Skeletal muscle satellite cell (primary cell): ENCODE measurements at regions not wholly inside any gene's neighbourhood (a gene's known extent, or its start where the extent isn't known, plus 50 kb on each side); places are given as distances from the start of the nearest gene placed in this dataset.
A peak's percentile ranks its signal among the peaks of the same experiment; 100 is the strongest.

Source experiments
- H3K27me3 ChIP-seq: 2 replicates; pipeline ENCODE4 v1.7.0; 2013; ENCODE audit warnings: low read length; ENCODE audit not compliant: control insufficient read depth, insufficient read depth
- H3K36me3 ChIP-seq: 2 replicates; pipeline ENCODE4 v1.7.0; 2013; ENCODE audit warnings: mild to moderate bottlenecking, control low read depth, low read length; ENCODE audit not compliant: insufficient read depth
- H3K4me1 ChIP-seq: 2 replicates; pipeline ENCODE4 v1.7.0; 2013; ENCODE audit warnings: low read length; ENCODE audit not compliant: control insufficient read depth, insufficient read depth
- H3K4me2 ChIP-seq: 2 replicates; pipeline ENCODE4 v1.7.0; 2013; ENCODE audit warnings: mild to moderate bottlenecking, low read length
- H3K4me3 ChIP-seq: 2 replicates; pipeline ENCODE4 v1.7.0; 2013; ENCODE audit warnings: low read length
- H3K9ac ChIP-seq: 2 replicates; pipeline ENCODE4 v1.7.0; 2013; ENCODE audit warnings: mild to moderate bottlenecking, low read depth, low read length, moderate library complexity
- H3K9me3 ChIP-seq: replicated peaks from 2 replicates; pipeline ENCODE4 v1.7.0; 2013; ENCODE audit warnings: mild to moderate bottlenecking, control low read depth, low read length

- no peak overlapping the region for H3K4me2 ChIP-seq
Observed at GRCh38 chr10:33524966-33525365, 190.5 kb upstream of the NRP1 start.

GRCh38 chr10:33524041-33524440 is 189.6 kb upstream of the NRP1 start:
- Histone ChIP-seq H3K4me1 (peaks cover 3% of the 10 kb centered on the region), H3K4me3 (no peak overlapping the region), H3K9ac (no peak overlapping the region), H3K27me3 (peaks cover 1% of the 10 kb centered on the region), H3K9me3 (no peaks in the 10 kb centered on the region), H3K36me3 (no peaks in the 10 kb centered on the region), H3K4me2 (no peak overlapping the region)

More at GRCh38 chr10:33524966-33525365, 190.5 kb upstream of the NRP1 start:
- no peaks in the 10 kb centered on the region for H3K36me3 ChIP-seq
- no peak overlapping the region for H3K9ac ChIP-seq
- H3K4me3 ChIP-seq, result no peak overlapping the region
- no peaks in the 10 kb centered on the region for H3K9me3 ChIP-seq
- no peaks in the 10 kb centered on the region for H3K27me3 ChIP-seq
- H3K4me1 ChIP-seq, result peaks cover 3% of the 10 kb centered on the region

- no peaks in the 10 kb centered on the region for H3K9me3 ChIP-seq
- peaks cover 3% of the 10 kb centered on the region for H3K4me1 ChIP-seq
- H3K4me3 ChIP-seq, result no peak overlapping the region
- no peak overlapping the region for H3K9ac ChIP-seq
- H3K27me3 ChIP-seq, result peaks cover 3% of the 10 kb centered on the region
- H3K4me2 ChIP-seq, result no peak overlapping the region
- no peaks in the 10 kb centered on the region for H3K36me3 ChIP-seq
Observed at GRCh38 chr10:33523236-33523792, 188.8 kb upstream of the NRP1 start.

GRCh38 chr10:33521904-33522303 is 187.4 kb upstream of the NRP1 start:
- Histone ChIP-seq H3K36me3 (no peaks in the 10 kb centered on the region), H3K4me2 (no peak overlapping the region), H3K4me3 (no peak overlapping the region), H3K4me1 (peaks cover 3% of the 10 kb centered on the region), H3K9ac (no peak overlapping the region), H3K9me3 (no peaks in the 10 kb centered on the region), H3K27me3 (peaks cover 3% of the 10 kb centered on the region)

GRCh38 chr10:33521062-33521461 is 186.6 kb upstream of the NRP1 start:
- H3K9ac ChIP-seq, result no peak overlapping the region
- no peaks in the 10 kb centered on the region for H3K36me3 ChIP-seq
- no peak overlapping the region for H3K4me3 ChIP-seq
- no peaks in the 10 kb centered on the region for H3K9me3 ChIP-seq
- peaks cover 3% of the 10 kb centered on the region for H3K27me3 ChIP-seq
- H3K4me1 ChIP-seq, result peaks cover 3% of the 10 kb centered on the region
- no peak overlapping the region for H3K4me2 ChIP-seq

GRCh38 chr10:33520223-33520622 is 185.8 kb upstream of the NRP1 start:
- Histone ChIP-seq H3K4me2 (no peak overlapping the region), H3K9ac (no peak overlapping the region), H3K4me3 (no peak overlapping the region), H3K36me3 (no peaks in the 10 kb centered on the region), H3K27me3 (peaks cover 3% of the 10 kb centered on the region), H3K9me3 (no peaks in the 10 kb centered on the region), H3K4me1 (peaks cover 3% of the 10 kb centered on the region)

- no peak overlapping the region for H3K4me3 ChIP-seq
- no peak overlapping the region for H3K9ac ChIP-seq
- H3K36me3 ChIP-seq, result no peaks in the 10 kb centered on the region
- no peak overlapping the region for H3K4me2 ChIP-seq
- H3K9me3 ChIP-seq, result no peaks in the 10 kb centered on the region
- H3K27me3 ChIP-seq, result peaks cover 3% of the 10 kb centered on the region
- peaks cover 3% of the 10 kb centered on the region for H3K4me1 ChIP-seq
Observed at GRCh38 chr10:33519130-33519860, 184.8 kb upstream of the NRP1 start.

- Histone ChIP-seq H3K9me3 (no peaks in the 10 kb centered on the region), H3K4me1 (peaks cover 9% of the 10 kb centered on the region), H3K9ac (no peak overlapping the region), H3K27me3 (no peaks in the 10 kb centered on the region), H3K36me3 (no peaks in the 10 kb centered on the region), H3K4me3 (no peak overlapping the region), H3K4me2 (no peak overlapping the region)
Observed at GRCh38 chr10:33510206-33510605, 175.7 kb upstream of the NRP1 start.

- no peaks in the 10 kb centered on the region for H3K9me3 ChIP-seq
- H3K4me1 ChIP-seq, result peaks cover 9% of the 10 kb centered on the region
- H3K4me3 ChIP-seq, result no peak overlapping the region
- peak overlapping the region; percentile 20 for H3K4me2 ChIP-seq
- no peaks in the 10 kb centered on the region for H3K27me3 ChIP-seq
- H3K9ac ChIP-seq, result no peak overlapping the region
- H3K36me3 ChIP-seq, result no peaks in the 10 kb centered on the region
Observed at GRCh38 chr10:33509231-33509831, 174.9 kb upstream of the NRP1 start.

GRCh38 chr10:33507662-33508425 is 173.4 kb upstream of the NRP1 start:
- Histone ChIP-seq H3K4me3 (no peak overlapping the region), H3K4me1 (peaks cover 9% of the 10 kb centered on the region), H3K4me2 (no peak overlapping the region), H3K9me3 (no peaks in the 10 kb centered on the region), H3K9ac (no peak overlapping the region), H3K36me3 (no peaks in the 10 kb centered on the region), H3K27me3 (no peaks in the 10 kb centered on the region)

- Histone ChIP-seq H3K9ac (no peak overlapping the region), H3K27me3 (no peaks in the 10 kb centered on the region), H3K4me1 (peaks cover 9% of the 10 kb centered on the region), H3K4me3 (no peak overlapping the region), H3K4me2 (no peak overlapping the region), H3K36me3 (no peaks in the 10 kb centered on the region), H3K9me3 (no peaks in the 10 kb centered on the region)
Observed at GRCh38 chr10:33506838-33507661, 172.6 kb upstream of the NRP1 start.
